NCI-H345 (cell line): ENCODE measurements at regions not wholly inside any gene's neighbourhood (a gene's known extent, or its start where the extent isn't known, plus 50 kb on each side); places are given as distances from the start of the nearest gene placed in this dataset.
"Not testable (repeated sequence)": the region's sequence is repeated elsewhere in the genome, so short reads cannot be mapped to it uniquely, and the experiment has no call there.

Experiments used
- DNase-seq: peaks from one replicate; lab custom pipeline; 2025; lab: John Stamatoyannopoulos, UW

- not testable (repeated sequence) for DNase-seq
Observed at GRCh38 chr20:30899370-30900079, 357.9 kb upstream of the DEFB115 start.

- not testable (repeated sequence) for DNase-seq
Observed at GRCh38 chr20:30900080-30900719, 357.3 kb upstream of the DEFB115 start.

DNA sequence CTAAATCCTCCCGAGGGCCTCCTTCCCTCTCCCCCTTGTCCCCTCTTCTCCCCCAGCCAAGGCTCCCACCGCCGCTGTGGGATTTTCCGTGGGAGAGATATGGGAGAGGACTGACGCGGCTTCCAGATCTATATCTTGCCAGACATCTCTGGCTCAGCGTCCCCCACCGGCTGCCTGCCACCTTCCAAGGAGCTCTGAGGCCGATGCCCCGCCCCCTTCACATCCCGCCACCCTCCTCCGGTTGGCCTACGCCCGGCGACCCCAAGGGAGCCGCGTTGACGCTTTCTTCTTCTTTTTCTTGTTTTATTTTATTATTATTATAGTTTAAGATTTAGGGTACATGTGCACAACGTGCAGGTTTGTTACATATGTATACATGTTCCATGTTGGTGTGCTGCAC lies 352.2 kb upstream of the DEFB115 start:
- not testable (repeated sequence) for DNase-seq

DNA sequence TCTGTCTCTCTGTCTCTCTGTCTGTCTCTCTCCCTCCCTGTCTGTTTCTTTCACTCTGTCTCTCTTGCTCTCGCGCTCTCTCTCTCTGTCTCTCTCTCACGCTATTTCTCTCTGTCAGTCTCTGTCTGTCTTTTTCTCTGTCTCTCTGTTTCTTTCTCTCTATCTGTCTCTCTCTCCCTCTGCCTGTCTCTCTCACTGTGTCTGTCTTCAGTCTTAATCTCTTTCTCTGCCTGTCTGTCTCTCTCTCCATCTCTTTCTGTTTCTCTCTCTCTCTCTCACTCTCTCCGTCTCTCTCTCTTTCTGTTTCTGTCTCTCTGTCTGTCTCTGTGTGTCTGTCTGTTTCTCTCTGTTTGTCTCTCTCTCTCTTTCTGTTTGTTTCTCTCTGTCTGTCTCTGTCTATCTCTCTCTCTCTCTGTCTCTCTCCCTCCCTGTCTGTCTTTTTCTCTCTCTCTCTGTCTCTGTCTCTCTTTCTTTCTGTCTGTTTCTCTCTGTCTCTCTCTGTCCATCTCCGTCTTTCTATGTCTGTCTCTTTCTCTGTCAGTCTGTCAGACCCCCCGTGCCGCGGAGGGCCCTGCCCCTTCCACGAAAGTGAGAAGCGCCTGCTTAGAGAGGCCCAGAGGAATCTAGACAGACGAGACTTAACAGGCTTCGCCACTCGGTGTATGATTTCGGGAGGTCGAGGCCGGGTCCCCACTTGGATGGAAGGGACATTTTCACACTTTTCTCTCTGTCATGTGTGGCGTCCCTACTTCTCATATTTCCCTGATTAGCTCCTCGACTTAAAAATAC lies 346.3 kb upstream of the DEFB115 start:
- no peak for DNase-seq

DNA sequence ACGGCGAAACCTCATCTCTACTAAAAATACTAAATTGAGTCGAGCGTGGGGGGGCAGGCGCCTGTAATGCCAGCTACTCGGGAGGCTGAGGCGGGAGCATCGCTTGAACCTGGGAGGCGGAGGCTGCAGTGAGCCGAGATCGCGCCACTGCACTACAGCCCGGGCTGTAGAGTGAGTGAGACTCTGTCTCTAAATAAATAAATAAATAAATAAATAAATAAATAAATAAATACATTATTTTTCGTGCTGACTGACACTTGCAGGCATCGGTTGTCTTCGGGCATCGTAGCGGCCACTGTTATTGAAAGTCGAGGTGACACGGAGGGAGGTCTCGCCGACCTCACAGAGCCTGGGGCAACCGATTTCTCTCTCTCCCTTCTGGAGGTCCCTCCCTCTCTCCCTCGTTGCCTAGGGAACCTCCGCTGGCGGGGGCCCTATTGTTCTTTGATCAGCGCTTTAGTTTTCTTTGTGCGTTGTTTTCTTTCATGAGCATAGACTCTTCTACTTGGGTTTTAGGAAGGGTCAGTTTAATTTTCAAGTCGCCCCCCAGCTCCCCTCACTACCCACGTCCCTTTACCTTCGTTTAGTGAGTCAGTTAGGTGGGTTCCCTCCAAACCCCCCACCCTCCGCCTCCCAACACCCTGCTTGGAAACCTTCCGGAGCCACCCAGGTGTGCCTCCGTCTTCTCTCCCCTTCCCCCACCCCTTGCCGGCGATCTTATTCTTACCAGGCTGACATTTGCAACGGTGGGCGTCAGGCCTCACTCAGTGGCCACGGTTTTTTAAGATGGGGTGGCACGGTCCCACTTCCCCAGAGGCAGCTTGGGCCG lies 345.4 kb upstream of the DEFB115 start:
- not testable (repeated sequence) for DNase-seq

DNA sequence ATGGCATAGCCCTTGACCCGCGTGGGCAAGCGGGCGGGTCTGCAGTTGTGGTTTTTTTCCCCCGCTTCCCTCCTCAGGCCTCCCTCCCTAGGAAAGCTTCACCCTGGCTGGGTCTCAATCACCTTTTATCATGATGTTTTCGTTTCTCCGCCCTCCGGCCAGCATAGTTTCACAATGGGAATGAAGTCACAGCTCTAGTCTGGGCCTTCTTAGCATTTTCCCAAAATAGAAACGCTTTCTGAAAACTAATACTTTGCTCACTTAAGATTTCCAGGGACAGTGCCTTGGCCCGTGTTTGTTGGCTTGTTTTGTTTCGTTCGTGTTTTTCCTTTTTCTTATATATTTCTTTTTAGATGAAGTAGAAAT lies 344.8 kb upstream of the DEFB115 start:
- DNase-seq = not testable (repeated sequence)

- not testable (repeated sequence) for DNase-seq
Observed at GRCh38 chr20:30916404-30916803, 341.1 kb upstream of the DEFB115 start.

DNA sequence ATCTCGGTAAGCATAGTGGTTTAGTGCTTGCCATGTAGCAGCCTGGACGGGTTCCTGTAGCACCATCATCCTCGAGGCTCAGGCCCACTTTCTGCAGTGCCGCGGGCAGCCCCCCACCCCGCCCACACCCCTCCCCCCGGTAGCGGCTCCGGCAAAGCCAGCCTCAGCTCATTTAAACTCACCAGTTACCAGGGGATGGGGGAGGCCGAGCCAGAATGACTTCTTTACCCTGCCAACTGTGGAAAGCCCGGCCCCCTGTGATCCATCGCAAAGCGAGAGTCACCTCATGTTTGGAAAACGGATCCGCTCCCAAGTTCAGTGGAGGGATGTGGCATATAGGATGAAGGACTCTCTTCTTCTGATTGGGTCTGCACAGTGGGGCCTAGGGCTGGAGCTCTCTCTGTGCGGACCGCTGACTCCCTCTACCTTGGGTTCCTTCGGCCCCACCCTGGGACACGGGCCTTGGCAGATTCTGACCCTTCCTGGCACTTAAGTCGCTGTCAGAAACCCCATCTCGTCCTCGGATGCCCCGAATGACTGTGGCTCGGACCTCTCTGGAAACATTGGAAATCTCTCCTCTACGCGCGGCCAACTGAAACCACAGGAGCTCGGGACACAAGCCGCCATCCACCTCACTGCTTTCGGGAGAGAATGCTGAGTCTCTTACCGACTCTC lies 337.8 kb upstream of the DEFB115 start:
- DNase-seq = no peak

- no peak for DNase-seq
Observed at GRCh38 chr20:30921286-30922071, 336.0 kb upstream of the DEFB115 start.

GRCh38 chr20:30922129-30922528 lies 335.3 kb upstream of the DEFB115 start:
- DNase-seq = no peak

GRCh38 chr20:30937790-30938189 lies 319.7 kb upstream of the DEFB115 start:
- no peak for DNase-seq

DNA sequence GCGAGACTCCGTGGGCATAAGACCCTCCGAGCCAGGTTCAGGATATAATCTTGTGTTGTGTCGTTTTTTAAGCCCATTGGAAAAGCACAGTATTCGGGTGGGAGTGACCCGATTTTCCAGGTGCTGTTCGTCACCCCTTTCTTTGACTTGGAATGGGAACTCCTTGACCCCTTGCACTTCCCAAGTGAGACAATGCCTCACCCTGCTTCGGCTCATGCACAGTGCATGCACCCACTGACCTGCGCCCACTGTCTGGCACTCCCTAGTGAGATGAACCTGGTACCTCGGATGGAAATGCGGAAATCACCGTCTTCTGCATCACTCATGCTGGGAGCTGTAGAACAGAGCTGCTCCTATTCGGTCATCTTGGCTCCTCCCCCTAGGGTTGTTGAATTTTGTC lies 307.7 kb upstream of the DEFB115 start:
- no peak for DNase-seq

DNA sequence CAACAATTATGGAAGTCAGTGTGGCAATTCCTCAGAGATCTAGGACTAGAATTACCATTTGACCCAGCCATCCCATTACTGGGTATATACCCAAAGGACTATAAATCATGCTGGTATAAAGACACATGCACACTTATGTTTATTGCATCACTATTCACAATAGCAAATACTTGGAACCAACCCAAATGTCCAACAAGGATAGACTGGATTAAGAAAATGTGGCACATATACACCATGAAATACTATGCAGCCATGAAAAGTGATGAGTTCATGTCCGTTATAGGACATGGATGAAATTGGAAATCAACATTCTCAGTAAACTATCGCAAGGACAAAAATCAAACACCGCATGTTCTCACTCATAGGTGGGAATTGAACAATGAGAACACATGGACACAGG lies 306.4 kb upstream of the DEFB115 start:
- not testable (repeated sequence) for DNase-seq

DNA sequence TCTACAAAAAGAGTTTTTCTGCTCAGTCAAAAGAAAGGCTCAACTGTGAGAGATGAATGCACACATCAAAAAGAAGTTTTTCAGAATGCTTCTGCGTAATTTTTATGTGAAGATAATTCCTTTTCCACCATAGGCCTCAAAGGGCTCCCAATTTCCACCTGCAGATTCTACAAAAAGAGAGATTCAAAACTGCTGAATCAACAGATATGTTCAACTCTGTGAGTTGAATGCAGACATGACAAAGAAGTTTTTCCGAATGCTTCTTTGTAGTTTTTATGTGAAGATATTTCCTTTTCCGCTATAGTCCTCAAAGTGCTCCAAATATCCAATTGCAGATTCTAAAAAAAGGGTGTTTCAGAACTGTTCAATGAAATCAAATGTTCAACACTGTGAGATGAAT lies 300.8 kb upstream of the DEFB115 start:
- not testable (repeated sequence) for DNase-seq

DNA sequence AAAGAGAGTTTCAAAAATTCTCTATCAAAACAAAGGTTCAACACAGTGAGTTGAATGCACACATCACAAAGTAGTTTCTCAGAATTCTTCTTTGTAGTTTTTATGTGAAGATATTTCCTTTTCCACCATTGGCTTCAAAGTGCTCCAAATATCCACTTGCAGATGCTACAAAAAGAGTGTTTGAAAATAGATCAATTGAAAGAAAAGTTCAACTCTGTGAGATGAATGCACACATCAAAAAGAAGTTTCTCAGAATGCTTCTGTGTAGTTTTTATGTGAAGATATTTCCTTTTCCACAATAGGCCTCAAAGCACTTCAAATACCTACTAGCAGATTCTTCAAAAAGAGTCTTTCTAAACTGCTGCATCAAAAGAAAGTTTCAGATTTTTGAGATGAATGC lies 298.3 kb upstream of the DEFB115 start:
- not testable (repeated sequence) for DNase-seq

- no peak for DNase-seq
Observed at GRCh38 chr20:30963591-30963990, 293.9 kb upstream of the DEFB115 start.

GRCh38 chr20:30975859-30976258 lies 281.6 kb upstream of the DEFB115 start:
- DNase-seq = not testable (repeated sequence)

DNA sequence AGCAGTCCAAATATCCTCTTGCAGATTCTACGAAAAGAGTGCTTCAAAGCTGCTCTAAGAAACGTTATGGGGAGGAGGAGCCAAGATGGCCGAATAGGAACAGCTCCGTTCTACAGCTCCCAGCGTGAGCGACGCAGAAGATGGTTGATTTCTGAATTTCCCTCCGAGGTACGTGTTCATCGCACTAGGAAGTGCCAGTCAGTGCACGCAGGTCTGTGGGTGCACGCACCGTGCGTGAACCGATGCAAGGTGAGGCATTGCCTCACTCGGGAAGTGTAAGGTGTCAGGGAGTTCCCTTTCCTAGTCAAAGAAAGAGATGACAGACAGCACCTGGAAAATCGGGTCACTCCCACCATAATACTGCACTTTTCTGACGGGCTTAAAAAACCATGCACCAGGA lies 272.1 kb upstream of the DEFB115 start:
- DNase-seq = no peak
